Neuronal stem cell (in vitro differentiated cells): ENCODE measurements at regions not wholly inside any gene's neighbourhood (a gene's known extent, or its start where the extent isn't known, plus 50 kb on each side); places are given as distances from the start of the nearest gene placed in this dataset.
"Not testable (repeated sequence)": the region's sequence is repeated elsewhere in the genome, so short reads cannot be mapped to it uniquely, and the experiment has no call there.

Source experiments
- DNase-seq: peaks from one replicate; pipeline ENCODE4 v3.0.0-alpha.2; 2013; ENCODE audit warnings: low spot score
- H2AFZ ChIP-seq: one replicate; pipeline ENCODE4 v1.6.1; 2013; ENCODE audit warnings: mild to moderate bottlenecking, low read length, inconsistent platforms
- H2AK5ac ChIP-seq: 2 replicates; pipeline ENCODE4 v1.6.1; 2013; ENCODE audit warnings: low read depth, mild to moderate bottlenecking, inconsistent platforms, low read length, moderate library complexity, mixed read lengths
- H2BK120ac ChIP-seq: 2 replicates; pipeline ENCODE4 v1.6.1; 2013; ENCODE audit warnings: low read depth, mild to moderate bottlenecking, inconsistent platforms, low read length, moderate library complexity, mixed read lengths
- H2BK12ac ChIP-seq: one replicate; pipeline ENCODE4 v1.6.1; 2013; ENCODE audit warnings: low read length, inconsistent platforms
- H2BK15ac ChIP-seq: 2 replicates; pipeline ENCODE4 v1.6.1; 2013; ENCODE audit warnings: mild to moderate bottlenecking, low read length, inconsistent platforms, mixed read lengths
- H2BK5ac ChIP-seq: one replicate; pipeline ENCODE4 v1.6.1; 2013; ENCODE audit warnings: inconsistent platforms, mild to moderate bottlenecking, low read length, moderate library complexity
- H3K14ac ChIP-seq: one replicate; pipeline ENCODE4 v1.6.1; 2013; ENCODE audit warnings: low read length, inconsistent platforms
- H3K18ac ChIP-seq: 2 replicates; pipeline ENCODE4 v1.6.1; 2013; ENCODE audit warnings: low read length, inconsistent platforms
- H3K23ac ChIP-seq: 2 replicates; pipeline ENCODE4 v1.6.1; 2013; ENCODE audit warnings: low read depth, mild to moderate bottlenecking, mixed read lengths, low read length, inconsistent platforms; ENCODE audit not compliant: poor library complexity
- H3K27ac ChIP-seq: replicated peaks from 3 replicates; pipeline ENCODE4 v1.5.1; 2013; ENCODE audit warnings: low read length, inconsistent platforms
- H3K27me3 ChIP-seq, 3 experiments: 2 replicates each; pipeline ENCODE4 v1.6.1; 2013; ENCODE audit warnings: low read length in 3 of 3, mild to moderate bottlenecking in 2 of 3, inconsistent platforms in 1 of 3, low read depth in 1 of 3, mixed read lengths in 1 of 3, moderate library complexity in 1 of 3; ENCODE audit not compliant: control insufficient read depth in 3 of 3, insufficient read depth in 3 of 3
- H3K36me3 ChIP-seq, 2 donors: replicated peaks in 1 of 2; 2 replicates each; pipeline ENCODE4 v1.6.1; 2013; ENCODE audit warnings: low read length in 2 of 2; ENCODE audit not compliant: control insufficient read depth in 2 of 2, insufficient read depth in 2 of 2
- H3K4ac ChIP-seq: 2 replicates; pipeline ENCODE4 v1.6.1; 2013; ENCODE audit warnings: inconsistent platforms, mild to moderate bottlenecking, low read length, moderate library complexity
- H3K4me1 ChIP-seq, 2 donors: 1 replicate in 1 of 2; 2 replicates in 1 of 2; pipeline ENCODE4 v1.6.1; 2013; ENCODE audit warnings: low read length in 2 of 2, low read depth in 1 of 2; ENCODE audit not compliant: control insufficient read depth in 2 of 2, insufficient read depth in 1 of 2
- H3K4me2 ChIP-seq: one replicate; pipeline ENCODE4 v1.6.1; 2013; ENCODE audit warnings: mild to moderate bottlenecking, low read length, inconsistent platforms; ENCODE audit not compliant: insufficient read depth, poor library complexity, severe bottlenecking
- H3K4me3 ChIP-seq, 2 donors: 2 replicates each; pipeline ENCODE4 v1.5.1; 2013; ENCODE audit warnings: low read length in 2 of 2, mild to moderate bottlenecking in 2 of 2, inconsistent platforms in 1 of 2, moderate library complexity in 1 of 2
- H3K79me1 ChIP-seq: one replicate; pipeline ENCODE4 v1.6.1; 2013; ENCODE audit warnings: low read depth, mild to moderate bottlenecking, inconsistent platforms, low read length, moderate library complexity
- H3K9ac ChIP-seq: one replicate; pipeline ENCODE4 v1.6.1; 2013; ENCODE audit warnings: mild to moderate bottlenecking, low read depth, low read length, inconsistent platforms; ENCODE audit not compliant: poor library complexity
- H3K9me3 ChIP-seq, 2 donors: replicated peaks in 1 of 2; 2 replicates each; pipeline versions ENCODE3 to v1.6.1; 2013; ENCODE audit warnings: low read length in 2 of 2, mild to moderate bottlenecking in 2 of 2, inconsistent platforms in 1 of 2, low read depth in 1 of 2, mixed read lengths in 1 of 2, moderate library complexity in 1 of 2; ENCODE audit not compliant: control insufficient read depth in 2 of 2, insufficient read depth in 1 of 2
- H4K8ac ChIP-seq: one replicate; pipeline ENCODE4 v1.6.1; 2013; ENCODE audit warnings: low read depth, mild to moderate bottlenecking, inconsistent platforms, low read length, moderate library complexity
- H4K91ac ChIP-seq: one replicate; pipeline ENCODE4 v1.6.1; 2013; ENCODE audit warnings: low read length, low read depth, mild to moderate bottlenecking, inconsistent platforms; ENCODE audit not compliant: poor library complexity
- WGBS, 2 donors: extraction: QIAGEN DNeasy Blood & Tissue Kit; methylation state at CpG; one replicate each; pipeline ENCODE4 v1.1.7; 2013; ENCODE audit warnings: missing lambda C conversion rate in 2 of 2, mixed read lengths in 1 of 2; ENCODE audit not compliant: insufficient read length in 2 of 2, insufficient replicate concordance in 1 of 2; ENCODE audit errors: extremely low coverage in 2 of 2; 5-methylcytosine and 5-hydroxymethylcytosine counted together

GRCh38 chr14:81619816-81620215 is 86.2 kb upstream of the SEL1L start:
- Histone ChIP-seq H3K4ac (no peak overlapping the region), H2AFZ (no peak overlapping the region), H3K4me2 (no peak overlapping the region), H4K8ac (no peak overlapping the region), H2BK5ac (no peak overlapping the region), H3K14ac (no peak overlapping the region), H2AK5ac (no peak overlapping the region), H3K18ac (no peak overlapping the region), H3K27me3 (no peaks in the 10 kb centered on the region), H3K23ac (no peak overlapping the region), H3K36me3 (no peaks in the 10 kb centered on the region), H3K27ac (no peak overlapping the region), H3K4me1 (no peaks in the 10 kb centered on the region), H3K9me3 (no peaks in the 10 kb centered on the region), H2BK12ac (no peak overlapping the region), H4K91ac (no peak overlapping the region), H2BK120ac (no peak overlapping the region), H3K79me1 (no peaks in the 10 kb centered on the region), H3K9ac (no peak overlapping the region), H3K4me3 (no peak overlapping the region), H2BK15ac (no peak overlapping the region)
- DNase-seq, result no peak
- WGBS, 2 donors, result no CpG with 5 or more reads among the region's 6 CpGs

- not testable (repeated sequence) for H3K27ac ChIP-seq, H3K4ac ChIP-seq, H2BK5ac ChIP-seq, H3K27me3 ChIP-seq, H2AFZ ChIP-seq, H4K91ac ChIP-seq, H3K18ac ChIP-seq, H2BK15ac ChIP-seq, H3K4me3 ChIP-seq, H2BK120ac ChIP-seq, H3K14ac ChIP-seq, H3K4me2 ChIP-seq, H3K79me1 ChIP-seq, H2AK5ac ChIP-seq, H3K36me3 ChIP-seq, H2BK12ac ChIP-seq, H3K4me1 ChIP-seq, H3K9me3 ChIP-seq, H3K9ac ChIP-seq, H3K23ac ChIP-seq, DNase-seq, H4K8ac ChIP-seq
- no CpG with 5 or more reads among the region's 55 CpGs for whole genome bisulfite sequencing, 2 donors
Measured at GRCh38 chr14:81623771-81624396, 90.2 kb upstream of the SEL1L start.

GRCh38 chr14:81625343-81625742 is 91.7 kb upstream of the SEL1L start:
- no CpG with 5 or more reads among the region's 1 CpG for WGBS, 2 donors
- Histone ChIP-seq H3K9ac (no peak overlapping the region), H3K14ac (no peak overlapping the region), H3K4me1 (no peaks in the 10 kb centered on the region), H3K79me1 (no peaks in the 10 kb centered on the region), H2BK5ac (no peak overlapping the region), H3K4me3 (no peak overlapping the region), H3K27ac (no peak overlapping the region), H2BK12ac (no peak overlapping the region), H4K8ac (no peak overlapping the region), H2BK120ac (no peak overlapping the region), H2AFZ (no peak overlapping the region), H3K36me3 (no peaks in the 10 kb centered on the region), H3K4me2 (no peak overlapping the region), H2AK5ac (no peak overlapping the region), H3K9me3 (no peaks in the 10 kb centered on the region), H3K4ac (no peak overlapping the region), H3K27me3 (no peaks in the 10 kb centered on the region), H4K91ac (no peak overlapping the region), H3K18ac (no peak overlapping the region), H2BK15ac (no peak overlapping the region), H3K23ac (no peak overlapping the region)
- peak; percentile 31 for DNase-seq

- H3K9me3 ChIP-seq, result no peaks in the 10 kb centered on the region
- no peak overlapping the region for H4K8ac ChIP-seq
- H3K27me3 ChIP-seq, result no peaks in the 10 kb centered on the region
- no peak overlapping the region for H3K14ac ChIP-seq
- H3K4me1 ChIP-seq, result no peaks in the 10 kb centered on the region
- H3K27ac ChIP-seq, result no peak overlapping the region
- no peak overlapping the region for H2BK15ac ChIP-seq
- H3K23ac ChIP-seq, result no peak overlapping the region
- no peak overlapping the region for H3K18ac ChIP-seq
- H3K79me1 ChIP-seq, result no peaks in the 10 kb centered on the region
- no peak overlapping the region for H2AFZ ChIP-seq
- no peak overlapping the region for H4K91ac ChIP-seq
- no peak overlapping the region for H2BK120ac ChIP-seq
- no peak overlapping the region for H3K4ac ChIP-seq
- no peak overlapping the region for H2AK5ac ChIP-seq
- H3K9ac ChIP-seq, result no peak overlapping the region
- H3K36me3 ChIP-seq, result no peaks in the 10 kb centered on the region
- DNase-seq, result no peak
- H3K4me2 ChIP-seq, result no peak overlapping the region
- H2BK12ac ChIP-seq, result no peak overlapping the region
- no peak overlapping the region for H3K4me3 ChIP-seq
- no peak overlapping the region for H2BK5ac ChIP-seq
Measured at GRCh38 chr14:81632157-81632556, 98.5 kb upstream of the SEL1L start.
